IMR-90 (cell line): ENCODE measurements at regions not wholly inside any gene's neighbourhood (a gene's known extent, or its start where the extent isn't known, plus 50 kb on each side); places are given as distances from the start of the nearest gene placed in this dataset.

Experiments used
- ATAC-seq: fragments of 200-7000 bp; cut with Tn5 transposase; 2 replicates; pipeline ENCODE4 v1.9.1; 2020; ENCODE audit warnings: low read depth, mild to moderate bottlenecking, moderate library complexity
- BruUV-seq: library from RNA; stranded (reverse); fragments of 400-500 nt; replicated peaks from 2 replicates; lab custom pipeline; 2021; lab: Mats Ljungman, UMichigan
- CTCF ChIA-PET: fragments of 300-600 bp; formaldehyde crosslinking; extraction: SDS; loops from one replicate; lab custom pipeline; 2021; ENCODE audit warnings: antibody characterized with exemption; lab: Yijun Ruan, JAX
- POLR2A ChIA-PET: fragments of 300-600 bp; sonication (Branson Sonifier 250); formaldehyde crosslinking; loops from one replicate; lab custom pipeline; 2022; ENCODE audit warnings: antibody characterized with exemption; ENCODE audit not compliant: unreplicated experiment; lab: Charles Lee
- DNase-seq: peaks from one replicate; pipeline ENCODE4 v3.0.0; 2013
- H2AFZ ChIP-seq: replicated peaks from 2 replicates; pipeline ENCODE3; 2013; ENCODE audit warnings: low read length, mild to moderate bottlenecking; ENCODE audit not compliant: poor library complexity
- H2AK5ac ChIP-seq: 2 replicates; pipeline ENCODE4 v1.6.1; 2013; ENCODE audit warnings: low read depth, low read length, inconsistent platforms
- H2AK9ac ChIP-seq: replicated peaks from 2 replicates; pipeline ENCODE3; 2013; ENCODE audit warnings: mild to moderate bottlenecking, low read depth, low read length, moderate library complexity; ENCODE audit not compliant: poor library complexity
- H2BK120ac ChIP-seq: 2 replicates; pipeline ENCODE4 v1.6.1; 2013; ENCODE audit warnings: low read depth, low read length, inconsistent platforms
- H2BK15ac ChIP-seq: 3 replicates; pipeline ENCODE4 v1.6.1; 2013; ENCODE audit warnings: low read depth, low read length, inconsistent platforms
- H2BK20ac ChIP-seq: 2 replicates; pipeline ENCODE4 v1.6.1; 2013; ENCODE audit warnings: low read depth, mild to moderate bottlenecking, inconsistent platforms, low read length, moderate library complexity
- H2BK5ac ChIP-seq: 2 replicates; pipeline ENCODE4 v1.6.1; 2013; ENCODE audit warnings: mild to moderate bottlenecking, low read depth, low read length, inconsistent platforms; ENCODE audit not compliant: poor library complexity, severe bottlenecking
- H3K14ac ChIP-seq: replicated peaks from 2 replicates; pipeline ENCODE4 v1.6.1; 2013; ENCODE audit warnings: low read depth, low read length, inconsistent platforms
- H3K18ac ChIP-seq: 2 replicates; pipeline ENCODE4 v1.6.1; 2013; ENCODE audit warnings: low read depth, low read length, control low read depth
- H3K23ac ChIP-seq: 2 replicates; pipeline ENCODE4 v1.6.1; 2013; ENCODE audit warnings: low read depth, low read length, inconsistent platforms
- H3K27ac ChIP-seq: 2 replicates; pipeline ENCODE4 v1.5.1; 2013; ENCODE audit warnings: mild to moderate bottlenecking, control low read depth, low read length; ENCODE audit not compliant: insufficient read depth
- H3K27me3 ChIP-seq: 2 replicates; pipeline ENCODE4 v1.6.1; 2013; ENCODE audit warnings: low read length; ENCODE audit not compliant: control insufficient read depth, insufficient read depth
- H3K36me3 ChIP-seq: 2 replicates; pipeline ENCODE4 v1.6.1; 2013; ENCODE audit warnings: low read length, mixed read lengths; ENCODE audit not compliant: control insufficient read depth, insufficient read depth
- H3K4ac ChIP-seq: 2 replicates; pipeline ENCODE4 v1.6.1; 2013; ENCODE audit warnings: low read depth, low read length, inconsistent platforms
- H3K4me1 ChIP-seq: 2 replicates; pipeline ENCODE4 v1.6.1; 2013; ENCODE audit warnings: low read length, mixed read lengths; ENCODE audit not compliant: control insufficient read depth, insufficient read depth
- H3K4me2 ChIP-seq: 2 replicates; pipeline ENCODE4 v1.6.1; 2013; ENCODE audit warnings: low read depth, mild to moderate bottlenecking, control low read depth, low read length, moderate library complexity
- H3K4me3 ChIP-seq: 2 replicates; pipeline ENCODE4 v1.5.1; 2013; ENCODE audit warnings: low read depth, mild to moderate bottlenecking, control low read depth, low read length, moderate library complexity; ENCODE audit not compliant: insufficient read depth
- H3K56ac ChIP-seq: 2 replicates; pipeline ENCODE4 v1.6.1; 2013; ENCODE audit warnings: low read length, inconsistent platforms; ENCODE audit not compliant: insufficient read depth; ENCODE audit errors: extremely low read depth
- H3K79me1 ChIP-seq, 2 experiments: 2 replicates each; pipeline ENCODE4 v1.6.1; 2013; ENCODE audit warnings: low read length in 2 of 2, inconsistent platforms in 1 of 2, low read depth in 1 of 2
- H3K9ac ChIP-seq: 2 replicates; pipeline ENCODE4 v1.6.1; 2013; ENCODE audit warnings: low read depth, low read length, control low read depth
- H3K9me1 ChIP-seq: 2 replicates; pipeline ENCODE4 v1.6.1; 2013; ENCODE audit warnings: low read length, inconsistent platforms; ENCODE audit not compliant: insufficient read depth
- H3K9me3 ChIP-seq: 2 replicates; pipeline ENCODE4 v1.6.1; 2013; ENCODE audit warnings: low read length; ENCODE audit not compliant: control insufficient read depth, insufficient read depth
- H4K20me1 ChIP-seq: 2 replicates; pipeline ENCODE4 v1.6.1; 2013; ENCODE audit warnings: low read length, inconsistent platforms; ENCODE audit not compliant: insufficient read depth
- H4K5ac ChIP-seq: 2 replicates; pipeline ENCODE4 v1.6.1; 2013; ENCODE audit warnings: mild to moderate bottlenecking, low read depth, low read length, control low read depth
- H4K8ac ChIP-seq, 2 experiments: 2 replicates each; pipeline ENCODE4 v1.6.1; 2013; ENCODE audit warnings: low read depth in 2 of 2, low read length in 2 of 2, control low read depth in 1 of 2, inconsistent platforms in 1 of 2
- H4K91ac ChIP-seq: 2 replicates; pipeline ENCODE4 v1.6.1; 2013; ENCODE audit warnings: low read depth, low read length, inconsistent platforms; ENCODE audit not compliant: insufficient read depth
- CEBPB ChIP-seq: IDR thresholded peaks from 2 replicates; pipeline ENCODE4 v1.6.1; 2012; ENCODE audit warnings: low read depth, low read length, improper control_type of control experiment
- CHD1 ChIP-seq: IDR thresholded peaks from 2 replicates; pipeline ENCODE4 v1.6.1; 2012; ENCODE audit warnings: low read depth, low read length, improper control_type of control experiment
- CTCF ChIP-seq: conservative IDR thresholded peaks from 2 replicates; pipeline ENCODE4 v1.5.1; 2012; ENCODE audit warnings: mild to moderate bottlenecking, low read depth, low read length, improper control_type of control experiment
- ELK1 ChIP-seq: fragments of 150-350 bp; IDR thresholded peaks from 2 replicates; pipeline ENCODE4 v1.6.1; 2016; ENCODE audit warnings: low read depth, mild to moderate bottlenecking, low read length, moderate library complexity, borderline replicate concordance
- FOS ChIP-seq: fragments of 150-350 bp; IDR thresholded peaks from 2 replicates; pipeline ENCODE4 v1.6.1; 2016; ENCODE audit warnings: low read depth, low read length
- MAFK ChIP-seq: IDR thresholded peaks from 2 replicates; pipeline ENCODE4 v1.6.1; 2012; ENCODE audit warnings: low read depth, low read length, improper control_type of control experiment
- MAZ ChIP-seq: IDR thresholded peaks from 2 replicates; pipeline ENCODE4 v1.6.1; 2012; ENCODE audit warnings: low read depth, mild to moderate bottlenecking, low read length, improper control_type of control experiment, moderate library complexity, borderline replicate concordance
- MXI1 ChIP-seq: IDR thresholded peaks from 2 replicates; pipeline ENCODE4 v1.6.1; 2012; ENCODE audit warnings: low read depth, mild to moderate bottlenecking, low read length, moderate library complexity, borderline replicate concordance
- NFE2L2 ChIP-seq: fragments of 150-350 bp; IDR thresholded peaks from 2 replicates; pipeline ENCODE4 v1.6.1; 2016; ENCODE audit warnings: low read depth, mild to moderate bottlenecking, low read length
- POLR2A ChIP-seq: IDR thresholded peaks from 2 replicates; pipeline ENCODE4 v1.6.1; 2012; ENCODE audit warnings: mild to moderate bottlenecking, low read depth, low read length
- RAD21 ChIP-seq: IDR thresholded peaks from 2 replicates; pipeline ENCODE4 v1.6.1; 2012; ENCODE audit warnings: low read length, improper control_type of control experiment
- RCOR1 ChIP-seq: IDR thresholded peaks from 2 replicates; pipeline ENCODE4 v1.6.1; 2012; ENCODE audit warnings: mild to moderate bottlenecking, low read length, improper control_type of control experiment; ENCODE audit not compliant: insufficient replicate concordance
- RFX5 ChIP-seq: IDR thresholded peaks from 2 replicates; pipeline ENCODE4 v1.8.0; 2012; ENCODE audit warnings: low read depth, mild to moderate bottlenecking, low read length, moderate library complexity
- SMC3 ChIP-seq: fragments of 150-350 bp; IDR thresholded peaks from 2 replicates; pipeline ENCODE4 v1.6.1; 2016; ENCODE audit warnings: low read depth, mild to moderate bottlenecking, antibody characterized with exemption, low read length, moderate library complexity
- USF2 ChIP-seq: fragments of 150-350 bp; IDR thresholded peaks from 2 replicates; pipeline ENCODE4 v1.6.1; 2017; ENCODE audit warnings: mild to moderate bottlenecking, antibody characterized with exemption, low read length, low read depth
- WGBS, 2 experiments: methylation state at CpG; one replicate each; pipeline versions ENCODE4 v1.1.5 to v1.1.7; 2013; ENCODE audit warnings: missing lambda C conversion rate in 2 of 2; ENCODE audit not compliant: insufficient read length in 1 of 2; ENCODE audit errors: extremely low coverage in 2 of 2; 5-methylcytosine and 5-hydroxymethylcytosine counted together
- dilution Hi-C: fragments of 300-500 bp; cut with HindIII; formaldehyde crosslinking; loops from one replicate; pipeline ENCODE4 v1.14.3; 2018; ENCODE audit warnings: low sequenced_read_pairs; ENCODE audit not compliant: unreplicated experiment
- in situ Hi-C: fragments of 300-500 bp; cut with MboI; formaldehyde crosslinking; loops from 3 replicates; pipeline ENCODE4 v1.14.3; 2019; ENCODE audit warnings: low sequenced_read_pairs, inconsistent platforms, mixed read lengths
- intact Hi-C: fragments of 100-400 bp; cut with micrococcal nuclease; formaldehyde crosslinking; loops from 2 replicates; pipeline ENCODE4 v1.10.0; 2022

- no peak overlapping the region for H2BK20ac ChIP-seq
- BruUV-seq, result no TSS peak
- no CpG with 5 or more reads among the region's 2 CpGs for WGBS, 2 experiments
These were observed 73.5 kb upstream of the TNIK start for GRCh38 chr3:171533702-171534101.

More at GRCh38 chr3:171533702-171534101, 73.5 kb upstream of the TNIK start:
- ATAC-seq (no peak), DNase-seq (no peak)
- Histone ChIP-seq H2AK9ac (no peak overlapping the region), H3K23ac (no peak overlapping the region), H3K4me1 (no peaks in the 10 kb centered on the region), H4K20me1 (no peaks in the 10 kb centered on the region), H3K9me3 (no peaks in the 10 kb centered on the region), H2AK5ac (no peak overlapping the region), H3K9me1 (no peaks in the 10 kb centered on the region), H3K27me3 (no peaks in the 10 kb centered on the region), H3K14ac (no peak overlapping the region), H3K9ac (no peak overlapping the region), H2BK15ac (no peak overlapping the region), H3K4me2 (no peak overlapping the region), H3K27ac (no peak overlapping the region), H3K56ac (no peak overlapping the region), H4K5ac (no peak overlapping the region), H3K4me3 (no peak overlapping the region), H2BK5ac (no peak overlapping the region), H3K18ac (no peak overlapping the region), H4K91ac (no peak overlapping the region), H3K4ac (no peak overlapping the region), H2BK120ac (no peak overlapping the region), H3K79me1 (no peaks in the 10 kb centered on the region), H2AFZ (no peak overlapping the region), H3K36me3 (no peaks in the 10 kb centered on the region), H4K8ac (no peak overlapping the region)
- dilution Hi-C loops, result no loop called here
- ChIA-PET POLR2A (no interaction called here), CTCF (no interaction called here)
- in situ Hi-C loops, result no loop called here
- intact Hi-C loops, result no loop called here
- TF ChIP-seq ELK1, result no peak
- TF ChIP-seq SMC3, result no peak
- no peak for TF ChIP-seq RAD21
- TF ChIP-seq RCOR1, result no peak
- TF ChIP-seq USF2, result no peak
- no peak for TF ChIP-seq CEBPB
- TF ChIP-seq MAFK, result no peak
- no peak for TF ChIP-seq MXI1
- no peak for TF ChIP-seq POLR2A
- no peak for TF ChIP-seq CTCF
- no peak for TF ChIP-seq FOS
- TF ChIP-seq NFE2L2, result no peak
- no peak for TF ChIP-seq RFX5
- no peak for TF ChIP-seq CHD1
- TF ChIP-seq MAZ, result no peak
